ENCODE measurements at regions not wholly inside any gene's neighbourhood (a gene's known extent, or its start where the extent isn't known, plus 50 kb on each side); places are given as distances from the start of the nearest gene placed in this dataset.

- DNase-seq (ENCODE audit: low read depth) (no peak), FAIRE-seq (no peak)
- Histone ChIP-seq H3K4me3 (ENCODE audit: low read depth, low read length) (no peak overlapping the region), H3K27me3 (ENCODE audit: control insufficient read depth, insufficient read depth, low read length) (no peaks in the 10 kb centered on the region), H3K36me3 (ENCODE audit: control insufficient read depth, insufficient read depth, low read length) (no peaks in the 10 kb centered on the region)
- TF ChIP-seq CTCF (IDR thresholded peaks at IDR 0.05; ENCODE audit: insufficient read depth, low read length, severe bottlenecking), result no peak
Observed at GRCh38 chr11:133705873-133706272, 139.4 kb downstream of the SPATA19 start.

GRCh38 chr11:133705074-133705648 is 140.2 kb downstream of the SPATA19 start:
- no peaks in the 10 kb centered on the region for H3K27me3 ChIP-seq (ENCODE audit: control insufficient read depth, insufficient read depth, low read length)
- no peak for FAIRE-seq
- no peak overlapping the region for H3K4me3 ChIP-seq (ENCODE audit: low read depth, low read length)
- DNase-seq (ENCODE audit: low read depth), result no peak
- H3K36me3 ChIP-seq (ENCODE audit: control insufficient read depth, insufficient read depth, low read length), result no peaks in the 10 kb centered on the region
- no peak for TF ChIP-seq CTCF (IDR thresholded peaks at IDR 0.05; ENCODE audit: insufficient read depth, low read length, severe bottlenecking)

GRCh38 chr11:133699071-133699470 is 146.2 kb downstream of the SPATA19 start:
- DNase-seq (ENCODE audit: low read depth), result no peak
- Histone ChIP-seq H3K36me3 (ENCODE audit: control insufficient read depth, insufficient read depth, low read length) (no peaks in the 10 kb centered on the region), H3K27me3 (ENCODE audit: control insufficient read depth, insufficient read depth, low read length) (no peaks in the 10 kb centered on the region), H3K4me3 (ENCODE audit: low read depth, low read length) (no peak overlapping the region)
- no peak for TF ChIP-seq CTCF (IDR thresholded peaks at IDR 0.05; ENCODE audit: insufficient read depth, low read length, severe bottlenecking)
- no peak for FAIRE-seq

- Histone ChIP-seq H3K36me3 (ENCODE audit: control insufficient read depth, insufficient read depth, low read length) (no peaks in the 10 kb centered on the region), H3K4me3 (ENCODE audit: low read depth, low read length) (no peak overlapping the region), H3K27me3 (ENCODE audit: control insufficient read depth, insufficient read depth, low read length) (no peaks in the 10 kb centered on the region)
- FAIRE-seq (no peak), DNase-seq (ENCODE audit: low read depth) (no peak)
- TF ChIP-seq CTCF (IDR thresholded peaks at IDR 0.05; ENCODE audit: insufficient read depth, low read length, severe bottlenecking), result no peak
Observed at GRCh38 chr11:133698654-133699053, 146.7 kb downstream of the SPATA19 start.

GRCh38 chr11:133697603-133698180 is 147.6 kb downstream of the SPATA19 start:
- DNase-seq (ENCODE audit: low read depth), result no peak
- TF ChIP-seq CTCF (IDR thresholded peaks at IDR 0.05; ENCODE audit: insufficient read depth, low read length, severe bottlenecking), result no peak
- FAIRE-seq, result no peak
- no peaks in the 10 kb centered on the region for H3K27me3 ChIP-seq (ENCODE audit: control insufficient read depth, insufficient read depth, low read length)
- no peak overlapping the region for H3K4me3 ChIP-seq (ENCODE audit: low read depth, low read length)
- H3K36me3 ChIP-seq (ENCODE audit: control insufficient read depth, insufficient read depth, low read length), result no peaks in the 10 kb centered on the region

GRCh38 chr11:133697161-133697560 is 148.2 kb downstream of the SPATA19 start:
- H3K27me3 ChIP-seq (ENCODE audit: control insufficient read depth, insufficient read depth, low read length), result no peaks in the 10 kb centered on the region
- no peaks in the 10 kb centered on the region for H3K36me3 ChIP-seq (ENCODE audit: control insufficient read depth, insufficient read depth, low read length)
- TF ChIP-seq CTCF (IDR thresholded peaks at IDR 0.05; ENCODE audit: insufficient read depth, low read length, severe bottlenecking), result no peak
- no peak for FAIRE-seq
- no peak for DNase-seq (ENCODE audit: low read depth)
- no peak overlapping the region for H3K4me3 ChIP-seq (ENCODE audit: low read depth, low read length)
